H1 (cell line): ENCODE measurements at regions not wholly inside any gene's neighbourhood (a gene's known extent, or its start where the extent isn't known, plus 50 kb on each side); places are given as distances from the start of the nearest gene placed in this dataset.

Experiments
- CTCF ChIA-PET: fragments of 300-600 bp; sonication (Branson Sonifier 250); formaldehyde crosslinking; loops from one replicate; lab custom pipeline; 2021; ENCODE audit not compliant: partially characterized antibody; lab: Charles Lee
- POLR2A ChIA-PET: fragments of 300-600 bp; sonication (Branson Sonifier 250); formaldehyde crosslinking; loops from one replicate; lab custom pipeline; 2021; ENCODE audit warnings: inconsistent platforms; ENCODE audit not compliant: partially characterized antibody; lab: Charles Lee
- DNase-seq, 2 experiments: peaks; one replicate each; pipeline versions ENCODE4 v3.0.0 to v3.0.0-alpha.2; 2010 to 2022; ENCODE audit warnings: low spot score in 2 of 2, low read depth in 1 of 2, mixed read lengths in 1 of 2
- FAIRE-seq: peaks from 2 replicates; lab custom pipeline; 2011; peaks lifted over from hg19 to GRCh38; lab: Jason Lieb, UNC
- H2AFZ ChIP-seq: 2 replicates; pipeline ENCODE4 v1.8.1; 2012; ENCODE audit warnings: low read length, inconsistent platforms
- H2AK5ac ChIP-seq: 2 replicates; pipeline ENCODE4 v1.6.1; 2013; ENCODE audit warnings: low read depth, low read length
- H2BK120ac ChIP-seq: replicated peaks from 2 replicates; pipeline ENCODE3; 2013; ENCODE audit warnings: low read depth, low read length, inconsistent platforms
- H2BK12ac ChIP-seq: 2 replicates; pipeline ENCODE4 v1.6.1; 2013; ENCODE audit warnings: low read depth, low read length
- H2BK15ac ChIP-seq: 2 replicates; pipeline ENCODE4 v1.6.1; 2013; ENCODE audit warnings: low read length
- H2BK20ac ChIP-seq: 2 replicates; pipeline ENCODE4 v1.6.1; 2013; ENCODE audit warnings: low read length
- H2BK5ac ChIP-seq: 2 replicates; pipeline ENCODE4 v1.6.1; 2013; ENCODE audit warnings: low read depth, low read length
- H3K14ac ChIP-seq: 2 replicates; pipeline ENCODE4 v1.6.1; 2013; ENCODE audit warnings: inconsistent platforms; ENCODE audit not compliant: insufficient read length
- H3K18ac ChIP-seq: 2 replicates; pipeline ENCODE4 v1.6.1; 2013; ENCODE audit warnings: low read length; ENCODE audit errors: extremely low read depth
- H3K23ac ChIP-seq: 2 replicates; pipeline ENCODE4 v1.6.1; 2013; ENCODE audit warnings: inconsistent platforms; ENCODE audit not compliant: insufficient read length
- H3K23me2 ChIP-seq: 2 replicates; pipeline ENCODE4 v1.6.1; 2013; ENCODE audit warnings: low read depth, low read length
- H3K27ac ChIP-seq: 2 replicates; pipeline ENCODE4 v1.6.1; 2011; ENCODE audit warnings: low read depth, low read length, inconsistent platforms
- H3K27me3 ChIP-seq, 4 experiments: replicated peaks in 1 of 4; 1 replicate in 1 of 4; 2 replicates in 3 of 4; pipeline versions ENCODE4 v1.6.1 to v1.8.1; 2011 to 2013; ENCODE audit warnings: low read length in 3 of 4, mild to moderate bottlenecking in 3 of 4, inconsistent platforms in 2 of 4, mixed read lengths in 2 of 4, moderate library complexity in 1 of 4; ENCODE audit not compliant: control insufficient read depth in 3 of 4, insufficient read depth in 3 of 4; ENCODE audit errors: extremely low read depth in 1 of 4
- H3K36me3 ChIP-seq, 4 experiments: 2 replicates each; pipeline versions ENCODE4 v1.6.1 to v1.8.1; 2011 to 2013; ENCODE audit warnings: mild to moderate bottlenecking in 4 of 4, low read length in 3 of 4, moderate library complexity in 2 of 4, control low read depth in 1 of 4, inconsistent platforms in 1 of 4; ENCODE audit not compliant: insufficient read depth in 4 of 4, control insufficient read depth in 2 of 4
- H3K4ac ChIP-seq: replicated peaks from 2 replicates; pipeline ENCODE3; 2013; ENCODE audit warnings: low read length, low read depth, mixed read lengths, inconsistent platforms; ENCODE audit not compliant: insufficient read length
- H3K4me1 ChIP-seq, 4 experiments: replicated peaks in 1 of 4; 1 replicate in 1 of 4; 2 replicates in 3 of 4; pipeline versions ENCODE4 v1.6.1 to v1.8.1; 2011 to 2013; ENCODE audit warnings: low read length in 3 of 4, inconsistent platforms in 2 of 4, mixed read lengths in 1 of 4; ENCODE audit not compliant: insufficient read depth in 4 of 4, control insufficient read depth in 3 of 4
- H3K4me2 ChIP-seq, 2 experiments: 2 replicates each; pipeline versions ENCODE4 v1.6.1 to v1.8.1; 2011 to 2013; ENCODE audit warnings: low read depth in 2 of 2, low read length in 2 of 2, control low read depth in 1 of 2, inconsistent platforms in 1 of 2, mild to moderate bottlenecking in 1 of 2; ENCODE audit not compliant: insufficient read depth in 1 of 2
- H3K4me3 ChIP-seq, 4 experiments: fragments of 200-600, 300-600 bp in 1 of 4; sonication (generic), shearing (Covaris generic), sonication (Bioruptor Twin) in 1 of 4; 2 replicates each; pipeline versions ENCODE4 v1.5.1 to v1.8.1; 2011 to 2016; ENCODE audit warnings: low read length in 4 of 4, low read depth in 3 of 4, control low read depth in 2 of 4, inconsistent platforms in 2 of 4, mild to moderate bottlenecking in 2 of 4, mixed read lengths in 1 of 4, moderate library complexity in 1 of 4; ENCODE audit not compliant: insufficient read depth in 2 of 4; ENCODE audit errors: extremely low read depth in 1 of 4
- H3K56ac ChIP-seq: replicated peaks from 2 replicates; pipeline ENCODE3; 2013; ENCODE audit warnings: low read depth, mild to moderate bottlenecking, mixed read lengths, low read length, inconsistent platforms; ENCODE audit not compliant: insufficient read length
- H3K79me1 ChIP-seq: 2 replicates; pipeline ENCODE4 v1.6.1; 2013; ENCODE audit warnings: low read depth, low read length, control low read depth
- H3K79me2 ChIP-seq, 2 experiments: 2 replicates each; pipeline versions ENCODE4 v1.6.1 to v1.8.1; 2012 to 2013; ENCODE audit warnings: low read length in 2 of 2, mild to moderate bottlenecking in 2 of 2, inconsistent platforms in 1 of 2; ENCODE audit not compliant: insufficient read depth in 2 of 2, control insufficient read depth in 1 of 2
- H3K9ac ChIP-seq, 4 experiments: replicated peaks in 1 of 4; 1 replicate in 1 of 4; 2 replicates in 3 of 4; pipeline versions ENCODE4 v1.6.1 to v1.8.1; 2011 to 2013; ENCODE audit warnings: low read depth in 3 of 4, low read length in 3 of 4, control low read depth in 2 of 4, mild to moderate bottlenecking in 2 of 4, moderate library complexity in 2 of 4, inconsistent platforms in 1 of 4; ENCODE audit errors: extremely low read depth in 1 of 4
- H3K9me3 ChIP-seq, 2 experiments: 2 replicates each; pipeline versions ENCODE4 v1.6.1 to v1.8.1; 2012 to 2013; ENCODE audit warnings: mild to moderate bottlenecking in 2 of 2, moderate library complexity in 2 of 2, control low read depth in 1 of 2, inconsistent platforms in 1 of 2, low read depth in 1 of 2, low read length in 1 of 2, mixed read lengths in 1 of 2; ENCODE audit not compliant: insufficient read depth in 2 of 2
- H4K20me1 ChIP-seq, 2 experiments: replicated peaks in 1 of 2; 2 replicates each; pipeline versions ENCODE3 to v1.8.1; 2011 to 2013; ENCODE audit warnings: inconsistent platforms in 2 of 2, low read length in 2 of 2, mild to moderate bottlenecking in 1 of 2; ENCODE audit not compliant: insufficient read depth in 2 of 2, control insufficient read depth in 1 of 2
- H4K5ac ChIP-seq: 2 replicates; pipeline ENCODE4 v1.6.1; 2013; ENCODE audit warnings: low read length, low read depth, mixed read lengths, inconsistent platforms; ENCODE audit not compliant: insufficient read length
- H4K8ac ChIP-seq: 2 replicates; pipeline ENCODE4 v1.8.0; 2013; ENCODE audit warnings: mild to moderate bottlenecking, moderate library complexity, low read length, inconsistent platforms; ENCODE audit not compliant: insufficient read depth; ENCODE audit errors: extremely low read depth
- H4K91ac ChIP-seq: replicated peaks from 2 replicates; pipeline ENCODE3; 2013; ENCODE audit warnings: low read length, mixed read lengths, inconsistent platforms; ENCODE audit not compliant: insufficient read length
- JUN ChIP-seq: IDR thresholded peaks from 2 replicates; pipeline ENCODE4 v1.6.1; 2011; ENCODE audit warnings: low read depth, mild to moderate bottlenecking, improper control_type of control experiment, low read length
- TCF12 ChIP-seq: IDR thresholded peaks from 2 replicates; pipeline ENCODE4 v1.6.1; 2011; ENCODE audit warnings: low read depth, mild to moderate bottlenecking, low read length
- WGBS, 2 experiments: shearing (Covaris generic) in 1 of 2; methylation state at CpG; one replicate each; pipeline versions ENCODE4 v1.1.6 to v1.1.7; 2013 to 2015; ENCODE audit warnings: low lambda C conversion rate in 2 of 2, mixed read lengths in 2 of 2, inconsistent platforms in 1 of 2, low coverage in 1 of 2, missing lambda C conversion rate in 1 of 2; ENCODE audit not compliant: insufficient replicate concordance in 2 of 2, insufficient coverage in 1 of 2, insufficient read length in 1 of 2; ENCODE audit errors: extremely low coverage in 1 of 2, missing lambda C conversion rate in 1 of 2; 5-methylcytosine and 5-hydroxymethylcytosine counted together

- Histone ChIP-seq H3K9me3 (peaks cover 2 to 5% of the 10 kb centered on the region in 2 experiments; a peak in 2 of 4 replicates), H2BK20ac (no peak overlapping the region), H2BK5ac (no peak overlapping the region), H3K79me1 (no peaks in the 10 kb centered on the region), H3K36me3 (no peaks in the 10 kb centered on the region), H3K4me2 (no peak overlapping the region), H3K27me3 (no peaks in the 10 kb centered on the region), H4K20me1 (no peaks in the 10 kb centered on the region), H2BK120ac (no peak overlapping the region), H3K79me2 (no peaks in the 10 kb centered on the region), H3K56ac (no peak overlapping the region), H3K14ac (no peak overlapping the region), H3K9ac (no peak overlapping the region), H3K4ac (no peak overlapping the region), H3K23me2 (no peaks in the 10 kb centered on the region), H4K91ac (no peak overlapping the region), H3K4me3 (no peak overlapping the region), H3K23ac (no peak overlapping the region), H3K27ac (no peak overlapping the region), H2AFZ (no peak overlapping the region), H3K4me1 (no peaks in the 10 kb centered on the region), H2BK12ac (no peak overlapping the region), H2AK5ac (no peak overlapping the region), H2BK15ac (no peak overlapping the region), H3K18ac (no peak overlapping the region), H4K5ac (no peak overlapping the region), H4K8ac (no peak overlapping the region)
- 97% methylated on average over 2 of the region's 2 CpGs; no CpG with 5 or more reads in 1 of the 2 experiments for WGBS, 2 experiments
- no peak for DNase-seq
- POLR2A ChIA-PET: no interaction called here
- CTCF ChIA-PET: no interaction called here
- FAIRE-seq: no peak
- TF ChIP-seq TCF12: no peak
- TF ChIP-seq JUN: no peak
Observed at GRCh38 chr6:163974322-163974721, 559.8 kb downstream of the QKI start.
